Pancreas (tissue), 10 donors: ENCODE measurements at regions not wholly inside any gene's neighbourhood (a gene's known extent, or its start where the extent isn't known, plus 50 kb on each side); places are given as distances from the start of the nearest gene placed in this dataset.

ENCODE experiments used
- ATAC-seq, 4 donors: fragments of 200-7000 bp; cut with Tn5 transposase; one replicate each; pipeline versions ENCODE4 v1.8.0 to v1.9.1; 2020; ENCODE audit warnings: mild to moderate bottlenecking in 4 of 4, moderate library complexity in 4 of 4
- DNase-seq, 6 donors: peaks; one replicate each; pipeline ENCODE4 v3.0.0-alpha.2; 2020
- FAIRE-seq: peaks from 2 replicates; lab custom pipeline; 2012; peaks lifted over from hg19 to GRCh38; lab: Jason Lieb, UNC
- H3K27ac ChIP-seq, 4 donors: fragments of 200-600 bp; sonication (generic); 1 replicate in 3 of 4; 2 replicates in 1 of 4; pipeline versions ENCODE4 v1.5.0 to v1.8.0; 2020
- H3K27me3 ChIP-seq, 4 donors: fragments of 200-600 bp; one replicate each; pipeline ENCODE4 v1.8.0; 2021
- H3K36me3 ChIP-seq, 3 donors: fragments of 200-600 bp; sonication (generic) in 1 of 3; one replicate each; pipeline versions ENCODE4 v1.5.0 to v1.8.0; 2020 to 2021
- H3K4me1 ChIP-seq, 3 donors: fragments of 200-600 bp; one replicate each; pipeline ENCODE4 v1.8.0; 2021
- H3K4me3 ChIP-seq, 4 donors: fragments of 200-600 bp; sonication (generic) in 2 of 4; one replicate each; pipeline versions ENCODE4 v1.5.0 to v1.8.0; 2020 to 2021
- H3K9me3 ChIP-seq, 4 donors: fragments of 200-600 bp; one replicate each; pipeline ENCODE4 v1.8.0; 2021
- CTCF ChIP-seq, 4 donors: fragments of 200-600 bp; sonication (generic) in 3 of 4; IDR thresholded peaks; one replicate each; pipeline versions ENCODE4 v1.5.0 to v1.8.0; 2021; ENCODE audit warnings: antibody characterized with exemption in 4 of 4
- WGBS, 2 donors: extraction: QIAGEN DNeasy Blood & Tissue Kit; methylation state at CpG; one replicate each; pipeline ENCODE4 v1.1.7; 2013; 5-methylcytosine and 5-hydroxymethylcytosine counted together
- intact Hi-C, 3 donors: fragments of 100-400 bp; cut with DNase I; formaldehyde crosslinking; loops; one replicate each; pipeline versions ENCODE4 v1.11.1 to v1.14.2; 2022
- donor health status: healthy with polysubstance abuse.
- donor health status: DM: no; HTN: no; CAD: no; lungs with moderate emphysema.
- donor health status: DM: no; HTN: no; CAD: no.
- donor health status: control.
- donor health status: control.
- donor health status: Bipolar disorder and iron deficiency.
- donor health status: DM: yes; HTN: yes; CAD: no.
- donor health status: DM: no; HTN: no; CAD: no.
- donor health status: DM: no; HTN: no; CAD: no.
- donor health status: DM: yes; HTN: yes; CAD: no.

GRCh38 chr2:2866459-2866858 lies 511.2 kb downstream of the EIPR1 start:
- no peak for FAIRE-seq
- no peaks in the 10 kb centered on the region for H3K4me1 ChIP-seq
- H3K4me3 ChIP-seq = no peak overlapping the region
- H3K36me3 ChIP-seq = no peaks in the 10 kb centered on the region
- no peak for ATAC-seq
- no peaks in the 10 kb centered on the region for H3K9me3 ChIP-seq
- H3K27ac ChIP-seq = no peak overlapping the region
- no peaks in the 10 kb centered on the region for H3K27me3 ChIP-seq
- TF ChIP-seq CTCF (IDR thresholded peaks at IDR 0.05) = no peak
- WGBS, 2 donors = 55 to 59% methylated on average over 14 of the region's 14 CpGs
- intact Hi-C loops = no loop called here
- DNase-seq = no peak

- intact Hi-C loops = no loop called here
- Histone ChIP-seq H3K27ac (no peak overlapping the region), H3K4me3 (no peak overlapping the region), H3K9me3 (no peaks in the 10 kb centered on the region), H3K36me3 (no peaks in the 10 kb centered on the region), H3K27me3 (no peaks in the 10 kb centered on the region), H3K4me1 (no peaks in the 10 kb centered on the region)
- FAIRE-seq (no peak), DNase-seq (no peak), ATAC-seq (no peak)
- WGBS, 2 donors = 71 to 75% methylated on average over 5 of the region's 5 CpGs
- TF ChIP-seq CTCF (IDR thresholded peaks at IDR 0.05) = no peak
Measured at GRCh38 chr2:2862386-2862785, 515.2 kb downstream of the EIPR1 start.

GRCh38 chr2:2861666-2862240 lies 515.9 kb downstream of the EIPR1 start:
- 79 to 86% methylated on average over 19 of the region's 19 CpGs for WGBS, 2 donors
- FAIRE-seq (no peak), ATAC-seq (no peak), DNase-seq (no peak)
- H3K27ac ChIP-seq = no peak overlapping the region
- H3K27me3 ChIP-seq = no peaks in the 10 kb centered on the region
- H3K4me3 ChIP-seq = no peak overlapping the region
- H3K4me1 ChIP-seq = no peaks in the 10 kb centered on the region
- no peaks in the 10 kb centered on the region for H3K36me3 ChIP-seq
- no peaks in the 10 kb centered on the region for H3K9me3 ChIP-seq
- no peak for TF ChIP-seq CTCF (IDR thresholded peaks at IDR 0.05)
- intact Hi-C loops = no loop called here

GRCh38 chr2:2860589-2861300 lies 516.9 kb downstream of the EIPR1 start:
- H3K4me1 ChIP-seq = no peaks in the 10 kb centered on the region
- DNase-seq (no peak), FAIRE-seq (no peak), ATAC-seq (no peak)
- intact Hi-C loops = no loop called here
- H3K9me3 ChIP-seq = no peaks in the 10 kb centered on the region
- H3K36me3 ChIP-seq = no peaks in the 10 kb centered on the region
- H3K27me3 ChIP-seq = no peaks in the 10 kb centered on the region
- H3K4me3 ChIP-seq = no peak overlapping the region
- WGBS, 2 donors = 89 to 92% methylated on average over 20 of the region's 20 CpGs
- no peak overlapping the region for H3K27ac ChIP-seq
- TF ChIP-seq CTCF (IDR thresholded peaks at IDR 0.05) = no peak

- intact Hi-C loops = no loop called here
- TF ChIP-seq CTCF (IDR thresholded peaks at IDR 0.05) = no peak
- Histone ChIP-seq H3K36me3 (no peaks in the 10 kb centered on the region), H3K27me3 (no peaks in the 10 kb centered on the region), H3K27ac (no peak overlapping the region), H3K9me3 (no peaks in the 10 kb centered on the region), H3K4me3 (no peak overlapping the region), H3K4me1 (no peaks in the 10 kb centered on the region)
- ATAC-seq (no peak), DNase-seq (no peak), FAIRE-seq (no peak)
- WGBS, 2 donors = 66 to 79% methylated on average over 9 of the region's 9 CpGs
Measured at GRCh38 chr2:2859732-2860131, 517.9 kb downstream of the EIPR1 start.
